ENCODE measurements at regions not wholly inside any gene's neighbourhood (a gene's known extent, or its start where the extent isn't known, plus 50 kb on each side); places are given as distances from the start of the nearest gene placed in this dataset.

DNA sequence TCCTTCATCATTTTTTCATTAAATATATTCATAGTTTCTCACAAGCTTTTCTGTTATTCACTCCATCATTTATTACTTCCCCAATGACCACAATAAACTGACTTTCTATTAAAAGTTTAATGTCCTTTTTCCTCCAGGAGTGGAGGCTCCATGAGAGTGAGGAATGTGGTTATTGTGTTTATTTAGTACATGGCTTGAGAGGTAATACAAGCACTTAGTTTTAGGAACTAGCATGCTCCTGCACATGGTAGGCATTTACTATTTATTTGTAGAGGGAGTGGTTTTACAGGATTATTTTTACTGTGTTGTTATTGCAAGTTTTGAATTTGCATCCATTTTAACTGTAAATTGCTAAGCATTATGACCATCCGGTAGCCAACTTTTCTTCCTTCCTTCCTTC lies 412.9 kb upstream of the SUCLG2 start:
- TF ChIP-seq, protein P1, sequence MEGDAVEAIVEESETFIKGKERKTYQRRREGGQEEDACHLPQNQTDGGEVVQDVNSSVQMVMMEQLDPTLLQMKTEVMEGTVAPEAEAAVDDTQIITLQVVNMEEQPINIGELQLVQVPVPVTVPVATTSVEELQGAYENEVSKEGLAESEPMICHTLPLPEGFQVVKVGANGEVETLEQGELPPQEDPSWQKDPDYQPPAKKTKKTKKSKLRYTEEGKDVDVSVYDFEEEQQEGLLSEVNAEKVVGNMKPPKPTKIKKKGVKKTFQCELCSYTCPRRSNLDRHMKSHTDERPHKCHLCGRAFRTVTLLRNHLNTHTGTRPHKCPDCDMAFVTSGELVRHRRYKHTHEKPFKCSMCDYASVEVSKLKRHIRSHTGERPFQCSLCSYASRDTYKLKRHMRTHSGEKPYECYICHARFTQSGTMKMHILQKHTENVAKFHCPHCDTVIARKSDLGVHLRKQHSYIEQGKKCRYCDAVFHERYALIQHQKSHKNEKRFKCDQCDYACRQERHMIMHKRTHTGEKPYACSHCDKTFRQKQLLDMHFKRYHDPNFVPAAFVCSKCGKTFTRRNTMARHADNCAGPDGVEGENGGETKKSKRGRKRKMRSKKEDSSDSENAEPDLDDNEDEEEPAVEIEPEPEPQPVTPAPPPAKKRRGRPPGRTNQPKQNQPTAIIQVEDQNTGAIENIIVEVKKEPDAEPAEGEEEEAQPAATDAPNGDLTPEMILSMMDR (IDR thresholded peaks at IDR 0.05; ENCODE audit: extremely low read depth in 1 of 2, insufficient read depth in 1 of 2, low read depth in 1 of 2, low read length in 2 of 2), result no peak
- TF ChIP-seq POLR2A (IDR thresholded peaks at IDR 0.05; ENCODE audit: low read depth, low read length), result no peak

Data from endothelial cell of umbilical vein (primary cell).